ENCODE measurements at regions not wholly inside any gene's neighbourhood (a gene's known extent, or its start where the extent isn't known, plus 50 kb on each side); places are given as distances from the start of the nearest gene placed in this dataset.

GRCh38 chr9:10911373-10911772 lies 298.6 kb upstream of the PTPRD start:
- TF ChIP-seq, protein P1, sequence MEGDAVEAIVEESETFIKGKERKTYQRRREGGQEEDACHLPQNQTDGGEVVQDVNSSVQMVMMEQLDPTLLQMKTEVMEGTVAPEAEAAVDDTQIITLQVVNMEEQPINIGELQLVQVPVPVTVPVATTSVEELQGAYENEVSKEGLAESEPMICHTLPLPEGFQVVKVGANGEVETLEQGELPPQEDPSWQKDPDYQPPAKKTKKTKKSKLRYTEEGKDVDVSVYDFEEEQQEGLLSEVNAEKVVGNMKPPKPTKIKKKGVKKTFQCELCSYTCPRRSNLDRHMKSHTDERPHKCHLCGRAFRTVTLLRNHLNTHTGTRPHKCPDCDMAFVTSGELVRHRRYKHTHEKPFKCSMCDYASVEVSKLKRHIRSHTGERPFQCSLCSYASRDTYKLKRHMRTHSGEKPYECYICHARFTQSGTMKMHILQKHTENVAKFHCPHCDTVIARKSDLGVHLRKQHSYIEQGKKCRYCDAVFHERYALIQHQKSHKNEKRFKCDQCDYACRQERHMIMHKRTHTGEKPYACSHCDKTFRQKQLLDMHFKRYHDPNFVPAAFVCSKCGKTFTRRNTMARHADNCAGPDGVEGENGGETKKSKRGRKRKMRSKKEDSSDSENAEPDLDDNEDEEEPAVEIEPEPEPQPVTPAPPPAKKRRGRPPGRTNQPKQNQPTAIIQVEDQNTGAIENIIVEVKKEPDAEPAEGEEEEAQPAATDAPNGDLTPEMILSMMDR (IDR thresholded peaks at IDR 0.05): no peak
- TF ChIP-seq POLR2AphosphoS5 (IDR thresholded peaks at IDR 0.05) (no peak), POLR2A (IDR thresholded peaks at IDR 0.05) (no peak)

Data from gastroesophageal sphincter (tissue), 3 donors.